GM12878 (cell line): ENCODE measurements at regions not wholly inside any gene's neighbourhood (a gene's known extent, or its start where the extent isn't known, plus 50 kb on each side); places are given as distances from the start of the nearest gene placed in this dataset.
"Not testable (repeated sequence)": the region's sequence is repeated elsewhere in the genome, so short reads cannot be mapped to it uniquely, and the experiment has no call there.

Source experiments
- ATAC-seq: fragments of 200-7000 bp; cut with Tn5 transposase; 3 replicates; pipeline ENCODE4 v1.9.1; 2020; ENCODE audit warnings: mild to moderate bottlenecking, moderate library complexity
- BruUV-seq: library from RNA; stranded (reverse); fragments of 400-500 nt; replicated peaks from 2 replicates; lab custom pipeline; 2021; lab: Mats Ljungman, UMichigan
- CTCF ChIA-PET: fragments of 300-600 bp; sonication (Branson Sonifier 250); formaldehyde crosslinking; extraction: SDS; loops from one replicate; lab custom pipeline; 2021; ENCODE audit warnings: inconsistent platforms; lab: Yijun Ruan, JAX
- POLR2A ChIA-PET: fragments of 350-600 bp; formaldehyde crosslinking; extraction: SDS; loops from one replicate; lab custom pipeline; 2021; ENCODE audit warnings: inconsistent platforms; lab: Charles Lee
- RAD21 ChIA-PET: fragments of 300-600 bp; sonication (Branson Sonifier 250); formaldehyde crosslinking; loops from one replicate; lab custom pipeline; 2023; ENCODE audit warnings: antibody characterized with exemption; ENCODE audit not compliant: unreplicated experiment; lab: Charles Lee
- SMC1A ChIA-PET: fragments of 300-600 bp; sonication (Branson Sonifier 250); formaldehyde crosslinking; loops from one replicate; lab custom pipeline; 2023; ENCODE audit not compliant: unreplicated experiment, uncharacterized antibody; lab: Charles Lee
- DNase-seq: peaks from one replicate; pipeline ENCODE4 v3.0.0-alpha.2; 2011; ENCODE audit warnings: low read depth, low spot score
- FAIRE-seq: peaks from 3 replicates; lab custom pipeline; 2011; peaks lifted over from hg19 to GRCh38; lab: Jason Lieb, UNC
- H2AFZ ChIP-seq: 2 replicates; pipeline ENCODE4 v1.6.0; 2011; ENCODE audit warnings: low read depth, low read length, control low read depth; ENCODE audit not compliant: control insufficient read depth
- H3K27ac ChIP-seq: 2 replicates; pipeline ENCODE4 v1.5.1; 2011; ENCODE audit warnings: control low read depth; ENCODE audit not compliant: control insufficient read depth, insufficient read depth
- H3K27me3 ChIP-seq, 2 experiments: replicated peaks in 1 of 2; 2 replicates each; pipeline versions ENCODE4 v1.6.0 to v1.6.1; 2011; ENCODE audit warnings: low read length in 1 of 2; ENCODE audit not compliant: control insufficient read depth in 2 of 2, insufficient read depth in 2 of 2
- H3K36me3 ChIP-seq, 2 experiments: 2 replicates each; pipeline ENCODE4 v1.5.1; 2011; ENCODE audit warnings: low read length in 1 of 2; ENCODE audit not compliant: control insufficient read depth in 2 of 2, insufficient read depth in 2 of 2
- H3K4me1 ChIP-seq: 2 replicates; pipeline ENCODE4 v1.6.1; 2011; ENCODE audit warnings: mild to moderate bottlenecking, low read length, moderate library complexity, mixed read lengths; ENCODE audit not compliant: control insufficient read depth, insufficient read depth
- H3K4me2 ChIP-seq: 2 replicates; pipeline ENCODE4 v1.6.0; 2011; ENCODE audit warnings: control low read depth; ENCODE audit not compliant: control insufficient read depth, insufficient read depth
- H3K4me3 ChIP-seq: fragments of 200-600 bp; sonication (generic); 2 replicates; pipeline ENCODE4 v1.5.1; 2016
- H3K79me2 ChIP-seq: 2 replicates; pipeline ENCODE4 v1.6.0; 2011; ENCODE audit warnings: low read length; ENCODE audit not compliant: control insufficient read depth, insufficient read depth
- H3K9ac ChIP-seq: 2 replicates; pipeline ENCODE4 v1.8.0; 2011; ENCODE audit warnings: low read length, control low read depth, mixed read lengths; ENCODE audit not compliant: control insufficient read depth, insufficient read depth
- H3K9me3 ChIP-seq: replicated peaks from 3 replicates; pipeline ENCODE4 v1.5.1; 2011; ENCODE audit warnings: mild to moderate bottlenecking, low read length; ENCODE audit not compliant: control insufficient read depth, insufficient read depth
- H4K20me1 ChIP-seq: 2 replicates; pipeline ENCODE4 v1.6.0; 2011; ENCODE audit not compliant: control insufficient read depth, insufficient read depth
- NFYB ChIP-seq: IDR thresholded peaks from 2 replicates; pipeline ENCODE4 v1.6.1; 2011; ENCODE audit warnings: low read depth, mild to moderate bottlenecking, low read length, improper control_type of control experiment, moderate library complexity; ENCODE audit not compliant: insufficient read depth
- WGBS: methylation state at CpG from one replicate; pipeline ENCODE4 v1.1.6; 2016; ENCODE audit warnings: low lambda C conversion rate; ENCODE audit not compliant: insufficient replicate concordance, insufficient coverage; ENCODE audit errors: missing lambda C conversion rate; 5-methylcytosine and 5-hydroxymethylcytosine counted together
- in situ Hi-C: fragments of 300-500 bp; cut with MboI; formaldehyde crosslinking; loops from 9 replicates; pipeline ENCODE4 v1.14.3; 2018; ENCODE audit warnings: mixed read lengths
- intact Hi-C: fragments of 100-400 bp; cut with micrococcal nuclease; formaldehyde crosslinking; loops from one replicate; pipeline ENCODE4 v1.14.2; 2022; ENCODE audit not compliant: unreplicated experiment

DNA sequence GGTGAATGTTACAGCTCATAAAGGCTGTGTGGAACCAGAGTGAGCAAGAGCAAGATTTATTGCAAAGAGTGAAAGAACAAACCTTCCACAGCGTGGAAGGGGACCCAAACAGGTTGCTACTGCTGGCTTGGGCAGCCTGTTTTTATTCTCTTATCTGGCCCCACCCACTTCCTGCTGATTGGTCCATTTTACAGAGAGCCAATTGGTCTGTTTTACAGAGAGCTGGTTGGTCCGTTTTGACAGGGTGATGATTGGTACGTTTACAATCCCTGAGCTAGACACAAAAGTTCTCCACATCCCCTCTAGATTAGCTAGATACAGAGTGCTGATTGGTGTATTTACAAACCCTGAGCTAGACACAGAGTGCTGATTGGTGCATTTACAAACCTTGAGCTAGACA lies 74.4 kb upstream of the TBC1D5 start:
- not testable (repeated sequence) for H3K4me1 ChIP-seq, H3K4me2 ChIP-seq, H2AFZ ChIP-seq, H3K4me3 ChIP-seq, BruUV-seq, H3K9me3 ChIP-seq
- WGBS, result 69% methylated on average over 3 of the region's 3 CpGs
- TF ChIP-seq NFYB, result peak; percentile 59
- TF ChIP-seq, all 136 proteins: peak for 1; not testable (repeated sequence) for 135
- RAD21 ChIA-PET, POLR2A ChIA-PET, H3K27me3 ChIP-seq, H3K79me2 ChIP-seq, H4K20me1 ChIP-seq, DNase-seq, H3K27ac ChIP-seq, intact Hi-C loops, in situ Hi-C loops, FAIRE-seq, ATAC-seq, H3K36me3 ChIP-seq, H3K9ac ChIP-seq: not testable (repeated sequence)
- CTCF ChIA-PET, result interaction anchor here (0.8 to 2.2 kb wide), 3 partner anchors 14 to 178 kb away, joined by 3 to 7 read pairs (median 7); no protein-coding TSS in a partner anchor
- SMC1A ChIA-PET, result interaction anchor here (1.2 kb wide), 2 partner anchors 70 to 393 kb away, joined by 3 to 4 read pairs; no protein-coding TSS in a partner anchor

DNA sequence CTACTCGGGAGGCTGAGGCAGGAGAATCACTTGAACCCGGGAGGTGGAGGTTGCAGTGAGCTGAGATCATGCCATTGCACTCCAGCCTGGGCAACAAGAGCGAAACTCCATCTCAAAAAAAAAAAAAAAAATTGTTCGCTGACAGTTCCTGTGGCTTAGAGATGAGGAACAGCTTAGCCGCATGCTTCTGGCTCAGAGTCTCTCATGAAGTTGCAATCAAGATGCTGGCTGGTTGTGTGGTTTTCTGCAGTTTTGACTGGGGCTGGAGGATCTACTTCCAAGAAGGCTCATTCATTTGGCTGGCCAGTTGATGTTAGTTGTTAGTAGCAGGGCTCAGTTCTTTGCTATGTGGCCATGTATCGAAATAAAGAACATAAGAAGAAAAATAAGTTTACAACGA lies 69.9 kb upstream of the TBC1D5 start:
- H3K4me3 ChIP-seq, intact Hi-C loops, H3K9ac ChIP-seq, H3K79me2 ChIP-seq, H2AFZ ChIP-seq, H3K27ac ChIP-seq, H3K27me3 ChIP-seq, DNase-seq, H3K36me3 ChIP-seq, RAD21 ChIA-PET, H3K4me2 ChIP-seq, H4K20me1 ChIP-seq, in situ Hi-C loops, SMC1A ChIA-PET, H3K9me3 ChIP-seq, ATAC-seq, BruUV-seq, H3K4me1 ChIP-seq, FAIRE-seq: not testable (repeated sequence)
- ChIA-PET CTCF (interaction anchor here (1.0 to 3.1 kb wide), 5 partner anchors 14 to 269 kb away, joined by 3 to 10 read pairs (median 4); no protein-coding TSS in a partner anchor), POLR2A (interaction anchor here (1.2 kb wide), 1 partner anchor 9 kb away, joined by 3 read pairs; no protein-coding TSS in a partner anchor)
- 77% methylated on average over 4 of the region's 7 CpGs for WGBS
